ENCODE measurements at regions not wholly inside any gene's neighbourhood (a gene's known extent, or its start where the extent isn't known, plus 50 kb on each side); places are given as distances from the start of the nearest gene placed in this dataset.
"Not testable (repeated sequence)": the region's sequence is repeated elsewhere in the genome, so short reads cannot be mapped to it uniquely, and the experiment has no call there.

DNA sequence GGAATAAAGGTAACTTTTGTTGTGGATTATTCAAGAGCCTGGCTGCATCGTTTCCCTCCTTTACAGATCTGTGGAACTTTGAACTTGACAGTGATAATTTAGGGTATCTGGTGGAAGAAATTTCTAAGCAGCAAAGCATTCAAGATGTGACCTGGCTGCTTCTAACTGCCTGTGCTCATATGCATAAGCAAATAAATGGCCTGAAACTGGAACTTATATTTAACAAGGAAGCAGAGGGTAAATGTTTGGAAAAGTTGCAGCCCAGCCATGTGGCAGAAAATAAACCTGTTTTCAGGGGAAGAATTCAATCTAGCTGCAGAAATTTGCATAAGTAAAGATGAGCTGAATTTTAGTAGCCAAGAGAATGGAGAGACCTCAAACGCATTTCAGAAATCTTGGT, 173.5 kb downstream of the C6orf118 start:
- no peak overlapping the region for H3K4me3 ChIP-seq
- H3K27me3 ChIP-seq (ENCODE audit: low read depth), result peaks cover 4% of the 10 kb centered on the region
- intact Hi-C loops (cut with micrococcal nuclease), result no loop called here
- H3K27ac ChIP-seq (replicated peaks), result no peak overlapping the region
- DNase-seq, result no peak
- peaks cover 26% of the 10 kb centered on the region for H3K9me3 ChIP-seq (replicated peaks)
- no peaks in the 10 kb centered on the region for H3K4me1 ChIP-seq
- TF ChIP-seq, protein P1, sequence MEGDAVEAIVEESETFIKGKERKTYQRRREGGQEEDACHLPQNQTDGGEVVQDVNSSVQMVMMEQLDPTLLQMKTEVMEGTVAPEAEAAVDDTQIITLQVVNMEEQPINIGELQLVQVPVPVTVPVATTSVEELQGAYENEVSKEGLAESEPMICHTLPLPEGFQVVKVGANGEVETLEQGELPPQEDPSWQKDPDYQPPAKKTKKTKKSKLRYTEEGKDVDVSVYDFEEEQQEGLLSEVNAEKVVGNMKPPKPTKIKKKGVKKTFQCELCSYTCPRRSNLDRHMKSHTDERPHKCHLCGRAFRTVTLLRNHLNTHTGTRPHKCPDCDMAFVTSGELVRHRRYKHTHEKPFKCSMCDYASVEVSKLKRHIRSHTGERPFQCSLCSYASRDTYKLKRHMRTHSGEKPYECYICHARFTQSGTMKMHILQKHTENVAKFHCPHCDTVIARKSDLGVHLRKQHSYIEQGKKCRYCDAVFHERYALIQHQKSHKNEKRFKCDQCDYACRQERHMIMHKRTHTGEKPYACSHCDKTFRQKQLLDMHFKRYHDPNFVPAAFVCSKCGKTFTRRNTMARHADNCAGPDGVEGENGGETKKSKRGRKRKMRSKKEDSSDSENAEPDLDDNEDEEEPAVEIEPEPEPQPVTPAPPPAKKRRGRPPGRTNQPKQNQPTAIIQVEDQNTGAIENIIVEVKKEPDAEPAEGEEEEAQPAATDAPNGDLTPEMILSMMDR (IDR thresholded peaks at IDR 0.05; ENCODE audit: borderline replicate concordance), result no peak
- no peaks in the 10 kb centered on the region for H3K36me3 ChIP-seq

DNA sequence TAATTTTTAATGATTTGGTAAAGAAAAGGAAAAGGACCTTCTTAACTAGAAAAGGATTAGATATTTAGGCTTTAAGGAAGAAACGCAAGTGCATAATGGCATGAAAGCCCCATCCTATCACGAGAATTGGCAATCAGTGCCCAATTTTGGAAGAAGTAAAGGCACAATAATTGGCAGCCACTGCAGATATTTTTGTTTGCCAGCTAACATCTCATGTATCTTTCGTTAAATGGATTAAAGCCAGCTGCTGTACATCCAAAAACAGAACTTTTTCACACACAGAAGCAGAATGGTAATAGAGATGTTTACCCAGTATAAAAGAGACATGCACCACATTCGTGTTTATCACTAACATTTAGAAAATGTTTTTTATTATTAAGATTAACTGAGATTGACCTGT, 180.3 kb downstream of the C6orf118 start:
- intact Hi-C loops (cut with micrococcal nuclease), result no loop called here
- H3K36me3 ChIP-seq, result no peaks in the 10 kb centered on the region
- peaks cover 3% of the 10 kb centered on the region for H3K9me3 ChIP-seq (replicated peaks)
- H3K4me3 ChIP-seq, result no peak overlapping the region
- no peaks in the 10 kb centered on the region for H3K4me1 ChIP-seq
- TF ChIP-seq, protein P1 (IDR thresholded peaks at IDR 0.05; ENCODE audit: borderline replicate concordance), result no peak
- no peak overlapping the region for H3K27ac ChIP-seq (replicated peaks)
- H3K27me3 ChIP-seq (ENCODE audit: low read depth), result no peaks in the 10 kb centered on the region
- no peak for DNase-seq

DNA sequence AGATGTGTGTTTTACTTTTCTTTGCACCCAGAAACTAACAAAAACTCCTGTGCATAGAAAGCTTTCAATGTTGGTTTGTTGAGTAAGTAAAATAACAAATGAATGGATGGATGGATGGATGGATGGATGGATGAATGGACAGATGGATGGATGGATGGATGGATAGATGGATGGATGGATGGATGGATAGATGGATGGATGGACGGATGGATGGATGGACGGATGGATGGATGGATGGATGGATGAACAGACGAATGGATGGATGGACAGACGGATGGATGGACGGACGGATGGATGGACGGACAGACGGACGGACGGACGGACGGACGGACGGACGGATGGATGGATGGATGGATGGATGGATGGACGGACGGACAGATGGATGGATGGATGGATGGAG, 181.7 kb downstream of the C6orf118 start:
- intact Hi-C loops (cut with micrococcal nuclease); DNase-seq; H3K4me3 ChIP-seq; H3K27ac ChIP-seq (replicated peaks); H3K9me3 ChIP-seq (replicated peaks); H3K27me3 ChIP-seq (ENCODE audit: low read depth); H3K4me1 ChIP-seq; H3K36me3 ChIP-seq: not testable (repeated sequence)

DNA sequence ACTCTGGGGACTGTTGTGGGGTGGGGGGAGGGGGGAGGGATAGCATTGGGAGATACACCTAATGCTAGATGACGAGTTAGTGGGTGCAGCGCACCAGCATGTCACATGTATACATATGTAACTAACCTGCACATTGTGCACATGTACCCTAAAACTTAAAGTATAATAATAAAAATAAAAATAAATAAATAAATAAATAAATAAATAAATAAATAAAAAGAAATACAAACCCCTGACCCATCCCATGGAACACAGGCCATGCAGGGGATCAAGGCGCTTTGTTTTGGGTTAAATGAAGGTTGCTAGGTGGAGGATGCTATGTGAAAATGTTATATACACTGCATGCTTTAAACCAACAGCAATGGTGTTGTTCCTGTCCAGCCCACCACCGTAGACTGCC, 184.7 kb downstream of the C6orf118 start:
- H3K36me3 ChIP-seq; H3K27ac ChIP-seq (replicated peaks); H3K4me3 ChIP-seq; H3K9me3 ChIP-seq (replicated peaks); intact Hi-C loops (cut with micrococcal nuclease); H3K4me1 ChIP-seq; H3K27me3 ChIP-seq (ENCODE audit: low read depth); DNase-seq: not testable (repeated sequence)

DNA sequence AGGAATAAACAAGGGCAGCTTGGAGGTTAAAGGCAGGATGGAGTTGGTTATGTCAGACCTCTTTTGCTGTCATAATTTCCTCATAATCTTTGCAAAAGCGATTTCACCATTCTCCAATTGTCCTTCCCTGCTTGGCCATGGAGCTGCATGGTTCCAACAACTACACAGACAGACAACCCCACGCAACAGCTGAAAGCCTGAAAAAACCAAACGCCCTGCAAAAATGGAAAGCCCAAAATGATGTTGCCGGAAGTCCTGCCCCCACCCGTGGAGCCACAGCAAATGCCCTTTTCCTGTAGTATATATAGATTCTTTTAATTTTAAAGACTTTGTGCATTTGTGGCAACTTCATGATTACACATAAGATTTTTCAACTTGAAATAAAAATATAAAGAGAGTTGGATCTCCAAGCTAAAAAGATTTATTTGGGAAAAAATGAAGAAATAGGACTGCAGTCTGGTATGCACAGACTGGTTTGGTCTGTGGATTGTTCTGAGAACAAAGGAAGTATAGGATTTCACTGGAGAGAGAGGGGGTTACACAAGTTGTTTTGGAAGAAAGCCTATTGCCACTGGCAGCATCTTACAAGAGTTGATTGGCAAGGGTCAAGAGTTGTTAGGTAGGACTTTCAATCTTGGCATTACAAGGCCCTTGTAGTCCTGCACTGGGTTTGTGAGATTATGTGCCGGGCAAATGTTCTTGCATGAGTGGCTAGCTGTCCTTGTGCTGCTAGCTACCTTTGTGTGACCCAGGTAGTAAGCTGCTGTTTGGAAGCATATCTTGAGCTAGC, 190.0 kb downstream of the C6orf118 start:
- TF ChIP-seq, protein P1 (IDR thresholded peaks at IDR 0.05; ENCODE audit: borderline replicate concordance), result no peak
- H3K27ac ChIP-seq (replicated peaks), result no peak overlapping the region
- no peak for DNase-seq
- intact Hi-C loops (cut with micrococcal nuclease), result no loop called here
- peaks cover 13% of the 10 kb centered on the region for H3K9me3 ChIP-seq (replicated peaks)
- no peaks in the 10 kb centered on the region for H3K36me3 ChIP-seq
- H3K27me3 ChIP-seq (ENCODE audit: low read depth), result peaks cover 6% of the 10 kb centered on the region
- no peaks in the 10 kb centered on the region for H3K4me1 ChIP-seq
- no peak overlapping the region for H3K4me3 ChIP-seq

DNA sequence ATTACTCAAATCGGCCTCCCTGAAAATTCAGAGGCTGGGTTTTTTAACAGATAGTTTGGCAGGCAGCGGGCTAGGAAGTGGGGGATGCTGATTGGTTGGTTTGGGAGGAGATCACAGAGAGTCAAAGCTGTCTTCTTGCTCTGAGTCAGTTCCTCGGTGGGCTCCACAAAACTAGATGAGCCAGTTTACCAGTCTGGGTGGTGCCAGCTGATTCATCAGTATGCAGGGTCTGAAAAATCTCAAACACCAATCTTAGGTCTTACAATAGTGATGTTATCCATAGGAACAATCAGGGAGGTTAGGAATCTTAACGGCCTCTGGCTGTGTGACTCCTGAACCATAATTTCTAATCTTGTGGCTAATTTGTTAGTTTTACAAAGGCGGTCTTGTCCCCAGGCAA, 190.7 kb downstream of the C6orf118 start:
- H3K27me3 ChIP-seq (ENCODE audit: low read depth), result peaks cover 6% of the 10 kb centered on the region
- DNase-seq, result no peak
- no peaks in the 10 kb centered on the region for H3K36me3 ChIP-seq
- H3K9me3 ChIP-seq (replicated peaks), result peaks cover 17% of the 10 kb centered on the region
- no peak overlapping the region for H3K27ac ChIP-seq (replicated peaks)
- no peaks in the 10 kb centered on the region for H3K4me1 ChIP-seq
- H3K4me3 ChIP-seq, result no peak overlapping the region
- intact Hi-C loops (cut with micrococcal nuclease), result no loop called here
- TF ChIP-seq, protein P1 (IDR thresholded peaks at IDR 0.05; ENCODE audit: borderline replicate concordance), result no peak

Data from left ventricle myocardium inferior (tissue), 1 donor.